ENCODE measurements at regions not wholly inside any gene's neighbourhood (a gene's known extent, or its start where the extent isn't known, plus 50 kb on each side); places are given as distances from the start of the nearest gene placed in this dataset.

DNA sequence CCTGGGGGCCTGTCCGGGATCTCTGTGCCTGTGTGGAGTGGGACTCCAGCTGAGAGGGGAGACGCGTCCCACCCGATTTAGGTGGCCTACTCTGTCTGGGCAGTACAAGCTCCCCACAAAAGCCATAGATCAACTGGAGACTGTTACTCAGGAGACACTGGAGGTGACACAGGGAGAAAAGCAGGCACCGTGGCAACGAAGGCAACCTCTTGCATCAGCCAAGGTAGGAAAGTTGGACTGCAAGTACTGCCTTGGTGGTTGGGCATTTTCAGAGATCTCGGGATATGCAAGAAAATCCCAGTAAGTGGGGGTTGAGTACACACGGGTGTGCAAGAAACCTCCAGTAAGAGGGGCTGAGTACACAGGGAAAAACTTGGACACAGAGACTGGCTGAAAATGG is 1060.0 kb upstream of the MIR17HG start (continued):
- TF ChIP-seq, protein P1, sequence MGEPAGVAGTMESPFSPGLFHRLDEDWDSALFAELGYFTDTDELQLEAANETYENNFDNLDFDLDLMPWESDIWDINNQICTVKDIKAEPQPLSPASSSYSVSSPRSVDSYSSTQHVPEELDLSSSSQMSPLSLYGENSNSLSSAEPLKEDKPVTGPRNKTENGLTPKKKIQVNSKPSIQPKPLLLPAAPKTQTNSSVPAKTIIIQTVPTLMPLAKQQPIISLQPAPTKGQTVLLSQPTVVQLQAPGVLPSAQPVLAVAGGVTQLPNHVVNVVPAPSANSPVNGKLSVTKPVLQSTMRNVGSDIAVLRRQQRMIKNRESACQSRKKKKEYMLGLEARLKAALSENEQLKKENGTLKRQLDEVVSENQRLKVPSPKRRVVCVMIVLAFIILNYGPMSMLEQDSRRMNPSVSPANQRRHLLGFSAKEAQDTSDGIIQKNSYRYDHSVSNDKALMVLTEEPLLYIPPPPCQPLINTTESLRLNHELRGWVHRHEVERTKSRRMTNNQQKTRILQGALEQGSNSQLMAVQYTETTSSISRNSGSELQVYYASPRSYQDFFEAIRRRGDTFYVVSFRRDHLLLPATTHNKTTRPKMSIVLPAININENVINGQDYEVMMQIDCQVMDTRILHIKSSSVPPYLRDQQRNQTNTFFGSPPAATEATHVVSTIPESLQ (CRISPR knock-in tag; IDR thresholded peaks at IDR 0.05): no peak
- TF ChIP-seq, protein P2, sequence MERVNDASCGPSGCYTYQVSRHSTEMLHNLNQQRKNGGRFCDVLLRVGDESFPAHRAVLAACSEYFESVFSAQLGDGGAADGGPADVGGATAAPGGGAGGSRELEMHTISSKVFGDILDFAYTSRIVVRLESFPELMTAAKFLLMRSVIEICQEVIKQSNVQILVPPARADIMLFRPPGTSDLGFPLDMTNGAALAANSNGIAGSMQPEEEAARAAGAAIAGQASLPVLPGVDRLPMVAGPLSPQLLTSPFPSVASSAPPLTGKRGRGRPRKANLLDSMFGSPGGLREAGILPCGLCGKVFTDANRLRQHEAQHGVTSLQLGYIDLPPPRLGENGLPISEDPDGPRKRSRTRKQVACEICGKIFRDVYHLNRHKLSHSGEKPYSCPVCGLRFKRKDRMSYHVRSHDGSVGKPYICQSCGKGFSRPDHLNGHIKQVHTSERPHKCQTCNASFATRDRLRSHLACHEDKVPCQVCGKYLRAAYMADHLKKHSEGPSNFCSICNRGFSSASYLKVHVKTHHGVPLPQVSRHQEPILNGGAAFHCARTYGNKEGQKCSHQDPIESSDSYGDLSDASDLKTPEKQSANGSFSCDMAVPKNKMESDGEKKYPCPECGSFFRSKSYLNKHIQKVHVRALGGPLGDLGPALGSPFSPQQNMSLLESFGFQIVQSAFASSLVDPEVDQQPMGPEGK (CRISPR knock-in tag; IDR thresholded peaks at IDR 0.05; ENCODE audit: borderline replicate concordance): no peak
- TF ChIP-seq, protein P3, sequence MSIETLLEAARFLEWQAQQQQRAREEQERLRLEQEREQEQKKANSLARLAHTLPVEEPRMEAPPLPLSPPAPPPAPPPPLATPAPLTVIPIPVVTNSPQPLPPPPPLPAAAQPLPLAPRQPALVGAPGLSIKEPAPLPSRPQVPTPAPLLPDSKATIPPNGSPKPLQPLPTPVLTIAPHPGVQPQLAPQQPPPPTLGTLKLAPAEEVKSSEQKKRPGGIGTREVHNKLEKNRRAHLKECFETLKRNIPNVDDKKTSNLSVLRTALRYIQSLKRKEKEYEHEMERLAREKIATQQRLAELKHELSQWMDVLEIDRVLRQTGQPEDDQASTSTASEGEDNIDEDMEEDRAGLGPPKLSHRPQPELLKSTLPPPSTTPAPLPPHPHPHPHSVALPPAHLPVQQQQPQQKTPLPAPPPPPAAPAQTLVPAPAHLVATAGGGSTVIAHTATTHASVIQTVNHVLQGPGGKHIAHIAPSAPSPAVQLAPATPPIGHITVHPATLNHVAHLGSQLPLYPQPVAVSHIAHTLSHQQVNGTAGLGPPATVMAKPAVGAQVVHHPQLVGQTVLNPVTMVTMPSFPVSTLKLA (conservative IDR thresholded peaks at IDR 0.05): no peak
- TF ChIP-seq, protein P4, sequence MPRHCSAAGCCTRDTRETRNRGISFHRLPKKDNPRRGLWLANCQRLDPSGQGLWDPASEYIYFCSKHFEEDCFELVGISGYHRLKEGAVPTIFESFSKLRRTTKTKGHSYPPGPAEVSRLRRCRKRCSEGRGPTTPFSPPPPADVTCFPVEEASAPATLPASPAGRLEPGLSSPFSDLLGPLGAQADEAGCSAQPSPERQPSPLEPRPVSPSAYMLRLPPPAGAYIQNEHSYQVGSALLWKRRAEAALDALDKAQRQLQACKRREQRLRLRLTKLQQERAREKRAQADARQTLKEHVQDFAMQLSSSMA (CRISPR knock-in tag; IDR thresholded peaks at IDR 0.05): no peak
- TF ChIP-seq SOX6 (IDR thresholded peaks at IDR 0.05): no peak
- TF ChIP-seq FOXP1 (CRISPR knock-in tag; IDR thresholded peaks at IDR 0.05): no peak
- no peak for TF ChIP-seq MED1 (CRISPR knock-in tag; IDR thresholded peaks at IDR 0.05; ENCODE audit: borderline replicate concordance)
- 0 out of 4 replicates have a peak, but pooled peaks of 1 of the 2 experiments have one; percentile 20 for TF ChIP-seq MAZ (CRISPR knock-in tag; conservative IDR thresholded peaks at IDR 0.05 in 1 of 2, IDR thresholded peaks at IDR 0.05 in 1 of 2)
- TF ChIP-seq PHF8 (IDR thresholded peaks at IDR 0.05; ENCODE audit: borderline replicate concordance, low read length): peak; percentile 5; the same call in 1 of the 2 replicates

Measured in K562 (cell line).